SK-N-SH treated with all-trans-retinoic acid at 6 μM for 48 hours (cell line): ENCODE measurements at regions not wholly inside any gene's neighbourhood (a gene's known extent, or its start where the extent isn't known, plus 50 kb on each side); places are given as distances from the start of the nearest gene placed in this dataset.

Experiments
- ATAC-seq: fragments of 200-7000 bp; cut with Tn5 transposase; 3 replicates; pipeline ENCODE4 v1.9.1; 2020; ENCODE audit warnings: mild to moderate bottlenecking, moderate library complexity
- ARNTL ChIP-seq: fragments of 450-650 bp; formaldehyde crosslinking; IDR thresholded peaks from 2 replicates; pipeline ENCODE4 v1.5.0; 2020; ENCODE audit warnings: low read depth, mild to moderate bottlenecking, moderate library complexity, borderline replicate concordance
- BACH2 ChIP-seq: fragments of 250-450 bp; sonication (Bioruptor Pico); IDR thresholded peaks from 2 replicates; pipeline ENCODE4 v1.9.0; 2021; ENCODE audit warnings: mild to moderate bottlenecking, borderline replicate concordance
- CSDC2 ChIP-seq: fragments of 250-450 bp; sonication (Bioruptor Pico); IDR thresholded peaks from 2 replicates; pipeline ENCODE4 v1.5.0; 2020; ENCODE audit warnings: mild to moderate bottlenecking, moderate library complexity
- ESRRG ChIP-seq: fragments of 250-450 bp; sonication (Bioruptor Pico); IDR thresholded peaks from 2 replicates; pipeline ENCODE4 v1.6.1; 2021; ENCODE audit warnings: mild to moderate bottlenecking
- GLIS3 ChIP-seq: fragments of 250-450 bp; sonication (Bioruptor Pico); IDR thresholded peaks from 2 replicates; pipeline ENCODE4 v1.5.0; 2020; ENCODE audit warnings: mild to moderate bottlenecking, moderate library complexity
- ISL1 ChIP-seq: fragments of 250-450 bp; sonication (Bioruptor Pico); IDR thresholded peaks from 2 replicates; pipeline ENCODE4 v2.1.2; 2022; ENCODE audit warnings: mild to moderate bottlenecking, moderate library complexity
- OSR1 ChIP-seq: fragments of 250-450 bp; sonication (Bioruptor Pico); IDR thresholded peaks from 2 replicates; pipeline ENCODE4 v1.8.0; 2022; ENCODE audit warnings: moderate library complexity, mild to moderate bottlenecking, inconsistent platforms
- PATZ1 ChIP-seq: fragments of 250-450 bp; sonication (Bioruptor Pico); IDR thresholded peaks from 2 replicates; pipeline ENCODE4 v1.8.0; 2020; ENCODE audit warnings: mild to moderate bottlenecking, moderate library complexity, borderline replicate concordance
- RARB ChIP-seq: fragments of 250-450 bp; sonication (Bioruptor Pico); IDR thresholded peaks from 2 replicates; pipeline ENCODE4 v1.8.0; 2021; ENCODE audit warnings: mild to moderate bottlenecking, moderate library complexity
- SNAI2 ChIP-seq: fragments of 250-450 bp; sonication (Bioruptor Pico); IDR thresholded peaks from 2 replicates; pipeline ENCODE4 v1.5.0; 2020; ENCODE audit warnings: mild to moderate bottlenecking, moderate library complexity
- TCF4 ChIP-seq: fragments of 250-450 bp; sonication (Bioruptor Pico); IDR thresholded peaks from 2 replicates; pipeline ENCODE4 v1.8.0; 2021; ENCODE audit warnings: mild to moderate bottlenecking, moderate library complexity, borderline replicate concordance
- TOX ChIP-seq: fragments of 250-450 bp; sonication (Bioruptor Pico); IDR thresholded peaks from 2 replicates; pipeline ENCODE4 v1.8.0; 2021; ENCODE audit warnings: mild to moderate bottlenecking, moderate library complexity, borderline replicate concordance
- ZC3H10 ChIP-seq: fragments of 250-450 bp; sonication (Bioruptor Pico); IDR thresholded peaks from 2 replicates; pipeline ENCODE4 v1.5.1; 2021; ENCODE audit warnings: mild to moderate bottlenecking, moderate library complexity
- ZFP3 ChIP-seq: fragments of 250-450 bp; sonication (Bioruptor Pico); IDR thresholded peaks from 2 replicates; pipeline ENCODE4 v1.5.0; 2020; ENCODE audit warnings: mild to moderate bottlenecking, moderate library complexity
- ZFP30 ChIP-seq: fragments of 450-650 bp; formaldehyde crosslinking; IDR thresholded peaks from 2 replicates; pipeline ENCODE4 v1.5.0; 2022; ENCODE audit warnings: mild to moderate bottlenecking, moderate library complexity
- ZNF565 ChIP-seq: fragments of 450-650 bp; formaldehyde crosslinking; conservative IDR thresholded peaks from 2 replicates; pipeline ENCODE4 v1.5.0; 2020; ENCODE audit warnings: low read depth, mild to moderate bottlenecking, moderate library complexity
- ZNF70 ChIP-seq: fragments of 450-650 bp; formaldehyde crosslinking; IDR thresholded peaks from 2 replicates; pipeline ENCODE4 v1.5.0; 2020; ENCODE audit warnings: mild to moderate bottlenecking, moderate library complexity
- ZNF8 ChIP-seq: fragments of 450-650 bp; formaldehyde crosslinking; IDR thresholded peaks from 2 replicates; pipeline ENCODE4 v1.5.0; 2020; ENCODE audit warnings: mild to moderate bottlenecking, moderate library complexity
- TF ChIP-seq, protein P1 (sequence below): fragments of 250-450 bp; sonication (Bioruptor Pico); IDR thresholded peaks from 2 replicates; pipeline ENCODE4 v1.5.0; 2020; ENCODE audit warnings: mild to moderate bottlenecking, moderate library complexity
- TF ChIP-seq, protein P2 (sequence below): fragments of 250-450 bp; sonication (Bioruptor Pico); IDR thresholded peaks from 2 replicates; pipeline ENCODE4 v1.5.1; 2021; ENCODE audit warnings: mild to moderate bottlenecking, moderate library complexity
- TF ChIP-seq, protein P3 (sequence below): fragments of 250-450 bp; sonication (Bioruptor Pico); IDR thresholded peaks from 2 replicates; pipeline ENCODE4 v1.5.1; 2020; ENCODE audit warnings: low read depth, mild to moderate bottlenecking, moderate library complexity
- TF ChIP-seq, protein P4 (sequence below): fragments of 250-450 bp; sonication (Bioruptor Pico); IDR thresholded peaks from 2 replicates; pipeline ENCODE4 v1.8.0; 2021; ENCODE audit warnings: low read depth, mild to moderate bottlenecking, moderate library complexity, borderline replicate concordance

DNA sequence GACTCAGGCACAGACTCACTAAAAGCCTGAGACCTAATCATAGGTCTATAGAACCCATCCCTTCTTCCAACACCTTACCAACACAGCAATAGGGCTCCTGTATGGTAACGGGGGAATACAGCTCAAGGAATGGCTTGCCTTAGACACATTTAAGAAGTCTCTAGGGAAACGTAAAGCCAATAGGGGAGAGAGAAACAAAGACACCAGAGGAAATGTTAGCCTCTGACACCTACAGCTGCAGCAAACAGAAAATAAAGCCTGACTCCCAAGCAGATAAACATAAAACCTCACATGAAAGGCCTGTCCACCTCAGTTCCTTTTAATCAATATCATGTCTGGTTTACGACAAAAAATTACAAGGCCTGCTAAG, 51.1 kb upstream of the NCOA1 start:
- TF ChIP-seq TOX (CRISPR knock-in tag) (no peak), TCF4 (CRISPR knock-in tag) (no peak), GLIS3 (CRISPR knock-in tag) (no peak), SNAI2 (CRISPR knock-in tag) (no peak), RARB (CRISPR knock-in tag) (no peak), ZFP30 (no peak), ZNF565 (no peak), ISL1 (CRISPR knock-in tag) (no peak), CSDC2 (no peak), ZC3H10 (CRISPR knock-in tag) (no peak), ESRRG (no peak), OSR1 (CRISPR knock-in tag) (no peak), BACH2 (CRISPR knock-in tag) (no peak)
- TF ChIP-seq, protein P1, sequence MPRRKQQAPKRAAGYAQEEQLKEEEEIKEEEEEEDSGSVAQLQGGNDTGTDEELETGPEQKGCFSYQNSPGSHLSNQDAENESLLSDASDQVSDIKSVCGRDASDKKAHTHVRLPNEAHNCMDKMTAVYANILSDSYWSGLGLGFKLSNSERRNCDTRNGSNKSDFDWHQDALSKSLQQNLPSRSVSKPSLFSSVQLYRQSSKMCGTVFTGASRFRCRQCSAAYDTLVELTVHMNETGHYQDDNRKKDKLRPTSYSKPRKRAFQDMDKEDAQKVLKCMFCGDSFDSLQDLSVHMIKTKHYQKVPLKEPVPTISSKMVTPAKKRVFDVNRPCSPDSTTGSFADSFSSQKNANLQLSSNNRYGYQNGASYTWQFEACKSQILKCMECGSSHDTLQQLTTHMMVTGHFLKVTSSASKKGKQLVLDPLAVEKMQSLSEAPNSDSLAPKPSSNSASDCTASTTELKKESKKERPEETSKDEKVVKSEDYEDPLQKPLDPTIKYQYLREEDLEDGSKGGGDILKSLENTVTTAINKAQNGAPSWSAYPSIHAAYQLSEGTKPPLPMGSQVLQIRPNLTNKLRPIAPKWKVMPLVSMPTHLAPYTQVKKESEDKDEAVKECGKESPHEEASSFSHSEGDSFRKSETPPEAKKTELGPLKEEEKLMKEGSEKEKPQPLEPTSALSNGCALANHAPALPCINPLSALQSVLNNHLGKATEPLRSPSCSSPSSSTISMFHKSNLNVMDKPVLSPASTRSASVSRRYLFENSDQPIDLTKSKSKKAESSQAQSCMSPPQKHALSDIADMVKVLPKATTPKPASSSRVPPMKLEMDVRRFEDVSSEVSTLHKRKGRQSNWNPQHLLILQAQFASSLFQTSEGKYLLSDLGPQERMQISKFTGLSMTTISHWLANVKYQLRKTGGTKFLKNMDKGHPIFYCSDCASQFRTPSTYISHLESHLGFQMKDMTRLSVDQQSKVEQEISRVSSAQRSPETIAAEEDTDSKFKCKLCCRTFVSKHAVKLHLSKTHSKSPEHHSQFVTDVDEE (CRISPR knock-in tag): no peak
- TF ChIP-seq, protein P2, sequence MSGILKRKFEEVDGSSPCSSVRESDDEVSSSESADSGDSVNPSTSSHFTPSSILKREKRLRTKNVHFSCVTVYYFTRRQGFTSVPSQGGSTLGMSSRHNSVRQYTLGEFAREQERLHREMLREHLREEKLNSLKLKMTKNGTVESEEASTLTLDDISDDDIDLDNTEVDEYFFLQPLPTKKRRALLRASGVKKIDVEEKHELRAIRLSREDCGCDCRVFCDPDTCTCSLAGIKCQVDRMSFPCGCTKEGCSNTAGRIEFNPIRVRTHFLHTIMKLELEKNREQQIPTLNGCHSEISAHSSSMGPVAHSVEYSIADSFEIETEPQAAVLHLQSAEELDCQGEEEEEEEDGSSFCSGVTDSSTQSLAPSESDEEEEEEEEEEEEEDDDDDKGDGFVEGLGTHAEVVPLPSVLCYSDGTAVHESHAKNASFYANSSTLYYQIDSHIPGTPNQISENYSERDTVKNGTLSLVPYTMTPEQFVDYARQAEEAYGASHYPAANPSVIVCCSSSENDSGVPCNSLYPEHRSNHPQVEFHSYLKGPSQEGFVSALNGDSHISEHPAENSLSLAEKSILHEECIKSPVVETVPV (CRISPR knock-in tag): no peak
- TF ChIP-seq, protein P3, sequence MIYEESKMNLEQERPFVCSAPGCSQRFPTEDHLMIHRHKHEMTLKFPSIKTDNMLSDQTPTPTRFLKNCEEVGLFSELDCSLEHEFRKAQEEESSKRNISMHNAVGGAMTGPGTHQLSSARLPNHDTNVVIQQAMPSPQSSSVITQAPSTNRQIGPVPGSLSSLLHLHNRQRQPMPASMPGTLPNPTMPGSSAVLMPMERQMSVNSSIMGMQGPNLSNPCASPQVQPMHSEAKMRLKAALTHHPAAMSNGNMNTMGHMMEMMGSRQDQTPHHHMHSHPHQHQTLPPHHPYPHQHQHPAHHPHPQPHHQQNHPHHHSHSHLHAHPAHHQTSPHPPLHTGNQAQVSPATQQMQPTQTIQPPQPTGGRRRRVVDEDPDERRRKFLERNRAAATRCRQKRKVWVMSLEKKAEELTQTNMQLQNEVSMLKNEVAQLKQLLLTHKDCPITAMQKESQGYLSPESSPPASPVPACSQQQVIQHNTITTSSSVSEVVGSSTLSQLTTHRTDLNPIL (CRISPR knock-in tag): no peak
- TF ChIP-seq, all 23 proteins: peak for 0
- no peak for ATAC-seq

GRCh38 chr2:24439280-24439970, 51.6 kb upstream of the NCOA1 start:
- ATAC-seq: no peak
- TF ChIP-seq ISL1 (CRISPR knock-in tag): no peak
- no peak for TF ChIP-seq ESRRG
- no peak for TF ChIP-seq PATZ1 (CRISPR knock-in tag)
- TF ChIP-seq ZNF565: no peak
- TF ChIP-seq ZNF8 (CRISPR knock-in tag): no peak
- no peak for TF ChIP-seq TCF4 (CRISPR knock-in tag)
- no peak for TF ChIP-seq SNAI2 (CRISPR knock-in tag)
- no peak for TF ChIP-seq TOX (CRISPR knock-in tag)
- TF ChIP-seq ZFP3 (CRISPR knock-in tag): no peak
- TF ChIP-seq, protein P3 (CRISPR knock-in tag): no peak
- TF ChIP-seq, protein P2 (CRISPR knock-in tag): no peak
- no peak for TF ChIP-seq ARNTL
- no peak for TF ChIP-seq ZC3H10 (CRISPR knock-in tag)
- TF ChIP-seq RARB (CRISPR knock-in tag): no peak
- TF ChIP-seq, protein P1 (CRISPR knock-in tag): no peak
- no peak for TF ChIP-seq ZNF70 (CRISPR knock-in tag)
- TF ChIP-seq BACH2 (CRISPR knock-in tag): no peak
- TF ChIP-seq ZFP30: no peak
- TF ChIP-seq, protein P4, sequence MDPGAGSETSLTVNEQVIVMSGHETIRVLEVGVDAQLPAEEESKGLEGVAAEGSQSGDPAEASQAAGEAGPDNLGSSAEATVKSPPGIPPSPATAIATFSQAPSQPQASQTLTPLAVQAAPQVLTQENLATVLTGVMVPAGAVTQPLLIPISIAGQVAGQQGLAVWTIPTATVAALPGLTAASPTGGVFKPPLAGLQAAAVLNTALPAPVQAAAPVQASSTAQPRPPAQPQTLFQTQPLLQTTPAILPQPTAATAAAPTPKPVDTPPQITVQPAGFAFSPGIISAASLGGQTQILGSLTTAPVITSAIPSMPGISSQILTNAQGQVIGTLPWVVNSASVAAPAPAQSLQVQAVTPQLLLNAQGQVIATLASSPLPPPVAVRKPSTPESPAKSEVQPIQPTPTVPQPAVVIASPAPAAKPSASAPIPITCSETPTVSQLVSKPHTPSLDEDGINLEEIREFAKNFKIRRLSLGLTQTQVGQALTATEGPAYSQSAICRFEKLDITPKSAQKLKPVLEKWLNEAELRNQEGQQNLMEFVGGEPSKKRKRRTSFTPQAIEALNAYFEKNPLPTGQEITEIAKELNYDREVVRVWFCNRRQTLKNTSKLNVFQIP (CRISPR knock-in tag): no peak
